ENCODE measurements at regions not wholly inside any gene's neighbourhood (a gene's known extent, or its start where the extent isn't known, plus 50 kb on each side); places are given as distances from the start of the nearest gene placed in this dataset.

DNA sequence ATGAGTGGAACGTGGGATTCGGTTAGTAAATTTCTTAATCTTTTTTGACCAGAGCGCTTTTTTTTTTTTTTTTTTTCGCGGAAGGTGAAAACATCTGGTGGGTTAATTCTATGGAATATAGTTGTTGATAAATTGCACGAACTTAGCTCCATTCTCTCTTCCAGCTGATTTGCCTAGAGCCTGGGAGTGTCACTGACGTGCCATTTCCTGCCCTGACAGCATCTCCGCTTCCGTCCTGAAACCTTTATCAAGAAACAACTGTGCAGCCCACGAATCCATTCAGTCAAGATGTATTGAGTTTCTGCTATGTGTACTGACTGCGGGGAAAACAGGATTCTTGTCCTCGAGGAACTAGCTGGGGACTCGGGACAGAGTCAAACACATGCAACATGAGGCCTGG is 59.5 kb upstream of the TGM3 start:
- TF ChIP-seq CTCF (IDR thresholded peaks at IDR 0.05): no peak
- TF ChIP-seq EP300 (IDR thresholded peaks at IDR 0.05): no peak
- no peak for TF ChIP-seq POLR2A (IDR thresholded peaks at IDR 0.05)
- TF ChIP-seq POLR2AphosphoS5 (IDR thresholded peaks at IDR 0.05): no peak
